GM19035 (cell line): ENCODE measurements at regions not wholly inside any gene's neighbourhood (a gene's known extent, or its start where the extent isn't known, plus 50 kb on each side); places are given as distances from the start of the nearest gene placed in this dataset.

Experiments
- ATAC-seq: cut with Tn5 transposase; IDR thresholded peaks from one replicate; pipeline ENCODE4 v1.9.1; 2021; ENCODE audit not compliant: unreplicated experiment

DNA sequence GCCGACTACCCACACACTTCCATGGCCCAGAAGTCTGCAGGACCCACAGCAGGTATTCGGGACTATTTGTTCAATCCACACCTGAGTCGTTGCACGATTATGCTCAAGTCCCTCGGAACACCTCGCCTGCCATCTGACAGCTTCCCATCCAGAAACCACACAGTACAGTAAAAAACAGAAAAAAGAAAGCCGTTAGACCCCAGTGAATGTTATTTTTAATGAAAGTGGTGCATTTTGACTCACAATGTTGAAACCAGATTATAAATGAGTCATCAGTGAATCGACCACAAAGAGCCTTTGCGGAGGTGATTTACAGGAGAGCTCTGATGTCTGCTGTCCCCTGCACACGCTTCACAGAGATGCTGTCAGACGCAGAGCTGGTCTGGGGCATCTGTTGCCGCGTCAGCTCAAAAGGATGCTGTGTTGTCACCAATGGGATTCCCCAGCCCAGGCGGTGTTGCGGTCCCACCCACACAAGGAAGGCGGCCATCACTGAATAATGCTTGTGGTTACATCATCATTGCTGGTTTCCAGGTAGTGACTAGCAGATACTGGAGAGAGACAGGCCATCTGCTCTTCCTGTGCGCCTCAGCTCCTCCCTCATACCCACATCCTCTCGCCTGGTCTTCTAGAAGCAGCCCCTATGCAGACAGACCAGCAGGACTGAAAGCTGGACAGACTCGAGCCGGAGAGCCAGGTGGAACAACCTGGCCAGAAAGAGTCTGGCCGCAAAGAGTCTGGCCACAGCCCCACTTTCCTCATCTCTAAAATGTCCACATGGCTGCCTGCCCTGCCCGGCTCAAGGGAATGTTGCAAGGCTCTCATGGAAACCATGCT, 116.8 kb downstream of the TOMM20 start:
- ATAC-seq = peak; percentile 81

GRCh38 chr1:235011064-235011598, 117.5 kb downstream of the TOMM20 start:
- no peak for ATAC-seq

DNA sequence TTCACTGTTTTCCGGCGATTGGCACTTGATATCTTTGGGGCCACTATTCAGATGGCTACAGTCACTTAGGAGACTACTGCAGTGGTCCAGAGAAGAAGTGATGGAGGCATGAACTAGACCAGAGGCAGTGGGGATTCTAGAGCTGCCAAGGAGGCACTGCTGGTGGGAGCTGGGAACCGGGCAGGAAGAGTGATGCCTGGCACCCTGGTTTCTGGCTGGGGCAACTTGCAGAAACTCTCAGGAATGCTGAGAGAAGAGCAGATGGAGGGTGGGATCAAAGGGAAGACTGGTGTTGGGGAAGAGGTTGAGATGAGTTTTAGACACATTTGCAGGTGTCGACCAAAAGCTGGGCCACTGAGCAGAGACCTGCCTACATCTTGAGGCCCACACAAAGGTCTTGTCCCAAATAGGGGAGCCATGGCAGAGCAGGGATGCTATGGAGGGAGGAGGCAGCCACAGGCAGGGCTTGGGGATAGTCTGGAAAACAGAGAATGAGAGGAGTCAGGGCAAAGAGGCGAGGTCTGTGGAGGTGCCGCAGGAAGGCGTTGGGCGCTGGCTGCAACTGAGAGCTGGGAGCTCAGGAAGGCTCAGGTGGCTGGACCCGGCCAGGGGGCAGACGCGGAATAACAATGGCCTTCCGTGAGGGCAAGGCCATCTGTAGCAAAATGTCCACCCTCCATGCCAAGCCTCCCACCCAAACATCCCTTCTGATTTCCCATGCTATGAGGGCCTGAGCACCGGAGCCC, 118.9 kb downstream of the TOMM20 start:
- no peak for ATAC-seq

DNA sequence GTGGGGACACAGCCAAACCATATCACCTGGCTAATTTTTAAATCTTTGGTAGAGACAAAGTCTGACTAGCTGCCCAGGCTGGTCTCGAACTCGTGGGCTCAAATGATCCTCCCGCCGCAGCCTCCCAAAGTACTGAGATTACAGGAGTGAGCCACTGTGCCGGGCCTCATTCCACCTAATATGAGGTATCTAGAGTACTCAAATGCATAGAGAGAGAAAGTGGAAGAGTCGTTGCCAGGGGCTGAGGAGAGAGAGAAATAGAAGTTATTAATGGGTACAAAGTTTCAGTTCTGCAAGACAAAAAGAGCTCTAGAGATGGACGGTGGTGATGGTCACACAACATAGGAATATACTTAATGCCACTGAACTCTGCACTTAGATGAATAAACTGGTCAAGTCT, 119.6 kb downstream of the TOMM20 start:
- no peak for ATAC-seq

GRCh38 chr1:235008239-235008638, 120.4 kb downstream of the TOMM20 start:
- ATAC-seq = no peak

DNA sequence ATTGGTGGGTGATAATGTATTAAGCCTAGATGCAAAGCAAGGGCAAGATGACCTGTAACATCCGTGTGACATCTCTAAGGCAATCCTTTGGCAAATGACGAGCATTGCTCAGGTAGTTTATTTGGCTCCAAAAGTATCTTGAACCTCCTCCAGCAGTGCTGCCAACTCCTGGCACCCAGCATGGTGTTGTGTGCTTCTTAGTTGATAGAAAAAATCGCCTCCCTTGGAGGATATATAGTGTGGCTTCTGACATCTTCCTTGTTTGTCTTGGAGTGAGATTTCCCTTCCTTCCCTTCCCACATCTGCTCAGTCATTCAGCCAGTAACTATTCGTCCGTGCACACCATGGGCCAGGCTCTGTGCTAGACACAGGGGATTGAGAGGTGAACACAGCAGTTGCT, 121.8 kb downstream of the TOMM20 start:
- ATAC-seq = no peak

GRCh38 chr1:235006132-235006721, 122.4 kb downstream of the TOMM20 start:
- ATAC-seq = no peak

DNA sequence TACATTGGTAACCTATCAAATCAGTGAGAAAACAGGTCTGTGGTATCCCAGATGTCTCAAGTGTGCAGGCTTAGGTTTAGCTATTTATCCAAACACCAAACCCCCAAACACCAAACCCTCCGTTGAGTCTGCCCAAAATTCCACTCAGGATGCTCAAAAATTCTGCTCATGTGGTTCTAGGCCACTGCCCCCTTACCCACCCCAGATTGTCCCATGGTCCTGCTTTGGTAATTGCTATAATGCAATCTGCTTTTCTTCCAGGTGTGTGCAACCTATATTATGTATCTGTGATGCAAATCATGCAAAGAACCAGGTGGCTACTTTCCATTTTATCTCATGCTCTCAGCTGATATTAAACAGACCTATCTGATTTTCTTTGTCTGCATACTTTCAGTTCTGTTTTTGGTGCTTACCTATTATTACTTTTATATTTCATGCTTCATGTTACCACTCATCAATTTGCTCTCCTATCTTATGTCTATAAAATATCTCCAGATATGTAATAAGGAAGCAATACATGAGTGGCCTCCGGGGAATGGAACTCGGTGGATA, 123.7 kb downstream of the TOMM20 start:
- ATAC-seq = no peak

DNA sequence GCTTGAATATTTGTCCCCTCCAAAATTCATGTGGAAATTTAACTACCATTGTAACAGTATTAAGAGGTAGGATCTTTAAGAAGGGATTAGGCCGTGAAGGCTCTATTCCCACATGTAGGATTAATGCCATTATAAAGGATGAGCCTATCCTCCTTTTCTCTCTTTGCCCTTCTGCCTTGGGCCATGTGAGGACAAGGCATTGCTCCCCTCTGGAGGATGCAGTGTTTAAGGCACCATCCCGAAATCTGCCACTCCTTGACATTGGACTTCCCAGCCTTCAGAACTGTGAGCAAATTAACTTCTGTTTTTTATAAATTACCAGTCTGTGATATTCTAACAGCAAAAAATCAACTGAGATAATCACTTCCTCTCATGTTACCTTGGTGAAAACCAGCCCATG, 124.4 kb downstream of the TOMM20 start:
- no peak for ATAC-seq

- no peak for ATAC-seq
Observed at GRCh38 chr1:235002706-235003300, 125.8 kb downstream of the TOMM20 start.

GRCh38 chr1:234999513-234999940, 129.1 kb downstream of the TOMM20 start:
- ATAC-seq = no peak

GRCh38 chr1:234997896-234998741, 130.5 kb downstream of the TOMM20 start:
- ATAC-seq = no peak

DNA sequence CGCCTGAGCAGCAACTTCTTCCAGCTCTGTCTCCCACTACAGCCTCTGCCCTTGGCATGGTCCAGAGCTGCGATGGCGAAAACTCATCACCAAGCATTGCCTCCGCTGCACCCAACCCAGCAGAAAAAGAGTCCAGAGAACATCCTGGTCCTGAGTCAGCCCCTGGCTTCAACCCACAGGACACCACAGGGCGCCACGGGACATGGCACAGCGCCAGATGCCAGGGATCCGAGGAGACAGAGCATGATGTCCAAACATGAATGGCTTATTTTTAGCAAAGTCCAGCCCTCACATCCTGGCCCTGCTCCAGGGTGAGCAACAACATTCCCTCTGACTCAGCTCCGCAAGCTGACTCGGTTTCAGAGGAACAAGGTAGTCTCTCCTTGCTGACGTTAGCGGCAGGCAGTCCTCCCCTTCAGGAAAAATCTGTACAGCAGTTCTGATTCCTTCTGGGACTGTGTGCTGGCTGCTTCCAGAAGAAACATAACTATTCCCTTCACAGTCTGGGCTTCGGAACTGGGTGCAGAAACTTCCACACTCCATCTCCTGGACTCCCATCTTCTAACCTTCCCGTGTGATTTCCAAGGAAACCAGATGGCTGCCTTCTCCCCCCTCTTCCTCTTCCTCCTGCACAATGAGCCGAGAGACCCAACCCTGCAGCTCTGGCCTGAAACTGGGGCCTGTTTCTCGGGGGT, 131.3 kb downstream of the TOMM20 start:
- ATAC-seq = no peak

GRCh38 chr1:234996245-234996757, 132.3 kb downstream of the TOMM20 start:
- no peak for ATAC-seq

DNA sequence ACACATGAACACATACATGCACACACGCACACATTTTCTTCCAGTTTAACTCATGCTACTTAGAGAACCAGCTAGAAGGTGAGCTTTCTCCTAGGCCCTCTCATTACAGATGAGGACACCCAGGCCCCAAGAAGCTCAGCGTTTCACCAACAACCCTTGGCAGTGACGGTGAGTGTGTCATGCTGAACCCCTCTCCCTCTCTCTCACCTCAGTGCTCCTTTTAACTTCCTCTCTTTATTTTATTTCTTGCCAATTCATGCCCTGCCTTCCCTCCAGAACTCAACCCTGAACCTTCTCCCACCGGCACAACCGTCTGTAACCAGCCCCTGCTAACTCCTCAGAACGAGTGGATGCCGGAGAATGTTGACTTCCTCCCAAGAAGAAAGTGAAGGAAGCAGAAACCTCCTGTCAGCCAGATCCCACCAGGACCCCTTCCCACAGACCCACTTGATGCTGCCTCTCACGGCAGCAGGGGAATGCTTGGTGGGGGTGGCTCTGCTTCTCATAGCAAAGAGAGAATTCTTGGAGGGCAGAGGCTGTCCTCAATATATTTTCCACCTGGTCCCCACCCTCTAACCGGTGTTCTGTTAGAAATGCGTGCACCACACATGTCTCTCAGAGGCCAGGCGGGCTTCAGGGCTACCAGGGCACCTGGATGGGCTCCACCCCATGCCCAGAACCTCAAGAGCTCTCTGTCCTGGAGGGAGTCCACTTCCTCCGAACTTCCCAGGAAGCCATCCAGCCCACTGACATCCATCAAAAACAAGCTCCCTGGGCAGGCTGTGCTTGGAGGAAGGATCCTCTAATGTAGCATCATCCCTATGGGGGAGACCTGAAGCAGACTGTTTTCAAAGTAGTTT, 134.0 kb downstream of the TOMM20 start:
- no peak for ATAC-seq

DNA sequence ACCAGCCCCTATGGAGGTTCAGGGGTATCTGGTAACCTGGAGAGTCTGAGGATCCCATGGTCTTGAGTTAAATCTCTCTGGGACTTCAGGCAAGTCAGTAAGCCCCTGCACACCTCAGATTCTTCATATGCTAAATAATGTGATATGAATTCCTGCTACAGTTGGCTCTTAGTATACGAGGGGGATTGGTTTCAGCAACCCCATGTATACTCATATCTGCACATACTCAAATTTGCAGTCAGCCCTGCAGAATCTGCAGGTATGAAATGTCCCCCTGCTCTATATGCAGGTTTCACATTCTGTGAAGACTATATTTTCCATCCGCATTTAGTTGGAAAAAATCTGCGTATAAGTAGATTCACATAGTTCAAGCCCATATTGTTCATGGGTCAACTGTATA, 136.6 kb downstream of the TOMM20 start:
- ATAC-seq = no peak

- ATAC-seq = no peak
Observed at GRCh38 chr1:234990874-234991801, 137.5 kb downstream of the TOMM20 start.
